ENCODE measurements at regions not wholly inside any gene's neighbourhood (a gene's known extent, or its start where the extent isn't known, plus 50 kb on each side); places are given as distances from the start of the nearest gene placed in this dataset.

DNA sequence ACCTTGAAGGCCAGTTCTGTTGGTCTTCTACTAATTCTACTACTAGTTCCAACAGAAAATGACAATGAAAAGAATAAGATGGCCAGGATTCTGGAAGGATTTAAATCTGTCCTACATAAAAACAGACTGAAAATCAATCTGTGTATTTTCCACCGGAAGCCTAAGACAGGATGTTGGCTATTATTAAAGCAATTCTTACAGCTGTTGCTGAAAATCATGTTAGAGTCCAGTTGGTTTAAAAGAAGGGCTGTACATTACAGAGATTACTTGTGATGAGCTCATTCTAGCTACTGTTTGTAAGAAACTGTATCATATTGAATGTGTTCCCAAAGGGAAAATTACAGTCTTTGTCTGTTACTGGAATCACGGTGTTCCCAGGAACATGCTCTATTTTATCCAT, 54.8 kb upstream of the MAGEB16 start:
- no peaks in the 10 kb centered on the region for H3K79me2 ChIP-seq (ENCODE audit: control insufficient read depth, insufficient read depth, low read length)
- no peak overlapping the region for H3K27ac ChIP-seq (ENCODE audit: insufficient read depth, low read length)
- no peaks in the 10 kb centered on the region for H4K20me1 ChIP-seq (ENCODE audit: control insufficient read depth, extremely low read depth, insufficient read depth, low read length)
- TF ChIP-seq, protein P1, sequence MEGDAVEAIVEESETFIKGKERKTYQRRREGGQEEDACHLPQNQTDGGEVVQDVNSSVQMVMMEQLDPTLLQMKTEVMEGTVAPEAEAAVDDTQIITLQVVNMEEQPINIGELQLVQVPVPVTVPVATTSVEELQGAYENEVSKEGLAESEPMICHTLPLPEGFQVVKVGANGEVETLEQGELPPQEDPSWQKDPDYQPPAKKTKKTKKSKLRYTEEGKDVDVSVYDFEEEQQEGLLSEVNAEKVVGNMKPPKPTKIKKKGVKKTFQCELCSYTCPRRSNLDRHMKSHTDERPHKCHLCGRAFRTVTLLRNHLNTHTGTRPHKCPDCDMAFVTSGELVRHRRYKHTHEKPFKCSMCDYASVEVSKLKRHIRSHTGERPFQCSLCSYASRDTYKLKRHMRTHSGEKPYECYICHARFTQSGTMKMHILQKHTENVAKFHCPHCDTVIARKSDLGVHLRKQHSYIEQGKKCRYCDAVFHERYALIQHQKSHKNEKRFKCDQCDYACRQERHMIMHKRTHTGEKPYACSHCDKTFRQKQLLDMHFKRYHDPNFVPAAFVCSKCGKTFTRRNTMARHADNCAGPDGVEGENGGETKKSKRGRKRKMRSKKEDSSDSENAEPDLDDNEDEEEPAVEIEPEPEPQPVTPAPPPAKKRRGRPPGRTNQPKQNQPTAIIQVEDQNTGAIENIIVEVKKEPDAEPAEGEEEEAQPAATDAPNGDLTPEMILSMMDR (conservative IDR thresholded peaks at IDR 0.05 in 1 of 2, IDR thresholded peaks at IDR 0.05 in 1 of 2; ENCODE audit: low read depth in 1 of 2, low read length in 2 of 2), result no peak
- no peak for TF ChIP-seq EZH2 (IDR thresholded peaks at IDR 0.05; ENCODE audit: low read length, missing control alignments)
- no peaks in the 10 kb centered on the region for H3K9me3 ChIP-seq (ENCODE audit: control insufficient read depth, insufficient read depth, low read depth, low read length)
- H2AFZ ChIP-seq (ENCODE audit: low read length), result no peak overlapping the region
- no peaks in the 10 kb centered on the region for H3K36me3 ChIP-seq (ENCODE audit: control insufficient read depth, insufficient read depth, low read length)
- no peak overlapping the region for H3K9ac ChIP-seq (ENCODE audit: insufficient read depth, low read length)
- H3K27me3 ChIP-seq (ENCODE audit: control insufficient read depth, insufficient read depth, low read length), result no peaks in the 10 kb centered on the region
- DNase-seq (ENCODE audit: low read depth in 2 of 2), result no peak
- H3K4me3 ChIP-seq (replicated peaks in 1 of 4; ENCODE audit: control extremely low read depth in 1 of 4, insufficient read depth in 1 of 4, low read depth in 3 of 4, low read length in 4 of 4), result no peak overlapping the region
- H3K4me2 ChIP-seq (ENCODE audit: extremely low read depth, insufficient read depth, low read length), result no peak overlapping the region
- no peaks in the 10 kb centered on the region for H3K4me1 ChIP-seq (ENCODE audit: control insufficient read depth, extremely low read depth, insufficient read depth, low read length)
